HK-2 (cell line): ENCODE measurements at regions not wholly inside any gene's neighbourhood (a gene's known extent, or its start where the extent isn't known, plus 50 kb on each side); places are given as distances from the start of the nearest gene placed in this dataset.

ENCODE experiments used
- DNase-seq: peaks from one replicate; pipeline ENCODE4 v3.0.0-alpha.2; 2018; ENCODE audit not compliant: unreplicated experiment

GRCh38 chr10:124166431-124167125 is 73.2 kb upstream of the CHST15 start:
- no peak for DNase-seq

- no peak for DNase-seq
These were observed 72.4 kb upstream of the CHST15 start for GRCh38 chr10:124165827-124166226.

GRCh38 chr10:124165311-124165710 is 71.9 kb upstream of the CHST15 start:
- no peak for DNase-seq

- no peak for DNase-seq
These were observed 70.9 kb upstream of the CHST15 start for GRCh38 chr10:124164264-124164663.

- no peak for DNase-seq
These were observed 69.5 kb upstream of the CHST15 start for GRCh38 chr10:124162774-124163354.

GRCh38 chr10:124162136-124162535 is 68.7 kb upstream of the CHST15 start:
- no peak for DNase-seq

GRCh38 chr10:124161601-124162000 is 68.2 kb upstream of the CHST15 start:
- no peak for DNase-seq

- DNase-seq = no peak
These were observed 67.7 kb upstream of the CHST15 start for GRCh38 chr10:124160943-124161582.

- DNase-seq = no peak
These were observed 66.8 kb upstream of the CHST15 start for GRCh38 chr10:124160176-124160575.

- no peak for DNase-seq
These were observed 65.8 kb upstream of the CHST15 start for GRCh38 chr10:124159153-124159552.

- no peak for DNase-seq
These were observed 65.2 kb upstream of the CHST15 start for GRCh38 chr10:124158592-124158991.

- DNase-seq = no peak
These were observed 63.9 kb upstream of the CHST15 start for GRCh38 chr10:124157271-124157681.

- peak; percentile 21 for DNase-seq
These were observed 63.3 kb upstream of the CHST15 start for GRCh38 chr10:124156524-124157260.

GRCh38 chr10:124155781-124156435 is 62.5 kb upstream of the CHST15 start:
- peak; percentile 67 for DNase-seq

- peak; percentile 94 for DNase-seq
These were observed 59.8 kb upstream of the CHST15 start for GRCh38 chr10:124153023-124153826.

- peak; percentile 88 for DNase-seq
These were observed 59.0 kb upstream of the CHST15 start for GRCh38 chr10:124152139-124153022.

GRCh38 chr10:124151466-124152095 is 58.2 kb upstream of the CHST15 start:
- DNase-seq = no peak

GRCh38 chr10:124150807-124151417 is 57.5 kb upstream of the CHST15 start:
- no peak for DNase-seq

- no peak for DNase-seq
These were observed 56.9 kb upstream of the CHST15 start for GRCh38 chr10:124150189-124150806.
